ENCODE measurements at regions not wholly inside any gene's neighbourhood (a gene's known extent, or its start where the extent isn't known, plus 50 kb on each side); places are given as distances from the start of the nearest gene placed in this dataset.

GRCh38 chr2:63662028-63662804 is 73.5 kb downstream of the MDH1 start:
- Histone ChIP-seq H3K27me3 (ENCODE audit: insufficient read depth, low read length, poor library complexity) (no peaks in the 10 kb centered on the region), H3K4me2 (ENCODE audit: insufficient read depth, low read length) (no peak overlapping the region), H3K27ac (ENCODE audit: low read length) (no peak overlapping the region), H2AFZ (ENCODE audit: low read depth, low read length) (no peak overlapping the region), H3K79me2 (ENCODE audit: insufficient read depth, low read length) (no peaks in the 10 kb centered on the region), H3K4me3 (ENCODE audit: low read depth in 1 of 2, low read length in 2 of 2) (no peak overlapping the region), H4K20me1 (ENCODE audit: insufficient read depth, low read length) (no peaks in the 10 kb centered on the region), H3K9me3 (ENCODE audit: insufficient read depth, low read length, severe bottlenecking) (no peaks in the 10 kb centered on the region), H3K9ac (ENCODE audit: low read depth, low read length) (no peak overlapping the region), H3K4me1 (ENCODE audit: insufficient read depth, low read length) (no peaks in the 10 kb centered on the region), H3K36me3 (ENCODE audit: insufficient read depth, low read length) (no peaks in the 10 kb centered on the region)
- no peak for TF ChIP-seq CTCF (IDR thresholded peaks at IDR 0.05; ENCODE audit: borderline replicate concordance, extremely low read depth, low read length, poor library complexity, severe bottlenecking)
- TF ChIP-seq EZH2 (IDR thresholded peaks at IDR 0.05; ENCODE audit: borderline replicate concordance, low read depth, low read length, severe bottlenecking) = no peak
- DNase-seq = no peak
- ATAC-seq (ENCODE audit: insufficient read depth, low read depth) = no peak

GRCh38 chr2:63663013-63663864 is 74.5 kb downstream of the MDH1 start:
- Histone ChIP-seq H3K27me3 (ENCODE audit: insufficient read depth, low read length, poor library complexity) (no peaks in the 10 kb centered on the region), H3K4me1 (ENCODE audit: insufficient read depth, low read length) (no peaks in the 10 kb centered on the region), H3K36me3 (ENCODE audit: insufficient read depth, low read length) (no peaks in the 10 kb centered on the region), H3K9me3 (ENCODE audit: insufficient read depth, low read length, severe bottlenecking) (no peaks in the 10 kb centered on the region), H4K20me1 (ENCODE audit: insufficient read depth, low read length) (no peaks in the 10 kb centered on the region), H3K79me2 (ENCODE audit: insufficient read depth, low read length) (no peaks in the 10 kb centered on the region), H2AFZ (ENCODE audit: low read depth, low read length) (no peak overlapping the region), H3K4me2 (ENCODE audit: insufficient read depth, low read length) (no peak overlapping the region), H3K9ac (ENCODE audit: low read depth, low read length) (no peak overlapping the region), H3K4me3 (ENCODE audit: low read depth in 1 of 2, low read length in 2 of 2) (no peak overlapping the region), H3K27ac (ENCODE audit: low read length) (no peak overlapping the region)
- TF ChIP-seq EZH2 (IDR thresholded peaks at IDR 0.05; ENCODE audit: borderline replicate concordance, low read depth, low read length, severe bottlenecking) (no peak), CTCF (IDR thresholded peaks at IDR 0.05; ENCODE audit: borderline replicate concordance, extremely low read depth, low read length, poor library complexity, severe bottlenecking) (no peak)
- no peak for ATAC-seq (ENCODE audit: insufficient read depth, low read depth)
- DNase-seq = no peak

- H3K79me2 ChIP-seq (ENCODE audit: insufficient read depth, low read length) = no peaks in the 10 kb centered on the region
- H3K4me2 ChIP-seq (ENCODE audit: insufficient read depth, low read length) = no peak overlapping the region
- H4K20me1 ChIP-seq (ENCODE audit: insufficient read depth, low read length) = no peaks in the 10 kb centered on the region
- H2AFZ ChIP-seq (ENCODE audit: low read depth, low read length) = no peak overlapping the region
- no peak overlapping the region for H3K9ac ChIP-seq (ENCODE audit: low read depth, low read length)
- no peak overlapping the region for H3K4me3 ChIP-seq (ENCODE audit: low read depth in 1 of 2, low read length in 2 of 2)
- DNase-seq = no peak
- no peaks in the 10 kb centered on the region for H3K9me3 ChIP-seq (ENCODE audit: insufficient read depth, low read length, severe bottlenecking)
- no peaks in the 10 kb centered on the region for H3K27me3 ChIP-seq (ENCODE audit: insufficient read depth, low read length, poor library complexity)
- H3K27ac ChIP-seq (ENCODE audit: low read length) = no peak overlapping the region
- ATAC-seq (ENCODE audit: insufficient read depth, low read depth) = no peak
- no peak for TF ChIP-seq EZH2 (IDR thresholded peaks at IDR 0.05; ENCODE audit: borderline replicate concordance, low read depth, low read length, severe bottlenecking)
- TF ChIP-seq CTCF (IDR thresholded peaks at IDR 0.05; ENCODE audit: borderline replicate concordance, extremely low read depth, low read length, poor library complexity, severe bottlenecking) = no peak
- no peaks in the 10 kb centered on the region for H3K4me1 ChIP-seq (ENCODE audit: insufficient read depth, low read length)
- H3K36me3 ChIP-seq (ENCODE audit: insufficient read depth, low read length) = no peaks in the 10 kb centered on the region
Observed at GRCh38 chr2:63665091-63665490, 76.3 kb downstream of the MDH1 start.
